Stimulated activated memory B cell treated with anti-CD40 and anti-IgM and Interleukin-4, amounts not matched to agents 10 μg/mL and 1 μg/mL and 100 μg/mL, for 72 hours (primary cell): ENCODE measurements at regions not wholly inside any gene's neighbourhood (a gene's known extent, or its start where the extent isn't known, plus 50 kb on each side); places are given as distances from the start of the nearest gene placed in this dataset.
"Not testable (repeated sequence)": the region's sequence is repeated elsewhere in the genome, so short reads cannot be mapped to it uniquely, and the experiment has no call there.

Experiments used
- ATAC-seq: fragments of 150-1000 bp; cut with Tn5 transposase; 2 replicates; pipeline ENCODE4 v1.10.0; 2021
- H3K27ac Mint-ChIP-seq: one replicate; pipeline ENCODE4 v1.8.0; 2022; ENCODE audit warnings: mild to moderate bottlenecking, mixed read lengths
- H3K27me3 Mint-ChIP-seq: one replicate; pipeline ENCODE4 v1.8.0; 2022; ENCODE audit warnings: mixed read lengths
- H3K36me3 Mint-ChIP-seq: one replicate; pipeline ENCODE4 v1.8.0; 2022; ENCODE audit warnings: mixed read lengths
- H3K4me1 Mint-ChIP-seq: one replicate; pipeline ENCODE4 v1.8.0; 2022; ENCODE audit warnings: mixed read lengths
- H3K4me3 Mint-ChIP-seq: one replicate; pipeline ENCODE4 v1.8.0; 2022; ENCODE audit warnings: mild to moderate bottlenecking, moderate library complexity, mixed read lengths
- H3K9me3 Mint-ChIP-seq: one replicate; pipeline ENCODE4 v1.8.0; 2022; ENCODE audit warnings: mixed read lengths

DNA sequence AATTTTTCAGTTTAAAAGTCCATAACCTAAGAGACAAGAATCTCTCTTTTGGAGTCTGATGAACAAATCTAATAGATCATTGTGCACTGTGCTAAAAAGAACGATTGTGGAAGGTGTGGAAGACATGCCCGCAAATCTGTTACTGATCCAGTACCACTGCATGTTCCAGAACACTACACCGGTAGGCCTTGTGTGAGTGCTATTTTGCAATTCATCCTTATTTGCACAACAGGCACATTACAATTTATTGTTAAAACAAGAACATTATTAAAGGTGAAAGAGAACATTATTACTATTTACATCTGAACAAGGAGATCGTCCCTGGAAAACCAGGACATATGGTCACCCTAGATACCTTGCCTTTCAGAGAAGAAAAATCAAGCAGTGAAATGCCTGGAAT is 205.7 kb upstream of the NECTIN3 start:
- H3K4me1 Mint-ChIP-seq: no peaks in the 10 kb centered on the region
- H3K27ac Mint-ChIP-seq: no peak overlapping the region
- no peak overlapping the region for H3K4me3 Mint-ChIP-seq
- H3K9me3 Mint-ChIP-seq: no peaks in the 10 kb centered on the region
- no peak for ATAC-seq
- no peaks in the 10 kb centered on the region for H3K36me3 Mint-ChIP-seq
- H3K27me3 Mint-ChIP-seq: no peaks in the 10 kb centered on the region

DNA sequence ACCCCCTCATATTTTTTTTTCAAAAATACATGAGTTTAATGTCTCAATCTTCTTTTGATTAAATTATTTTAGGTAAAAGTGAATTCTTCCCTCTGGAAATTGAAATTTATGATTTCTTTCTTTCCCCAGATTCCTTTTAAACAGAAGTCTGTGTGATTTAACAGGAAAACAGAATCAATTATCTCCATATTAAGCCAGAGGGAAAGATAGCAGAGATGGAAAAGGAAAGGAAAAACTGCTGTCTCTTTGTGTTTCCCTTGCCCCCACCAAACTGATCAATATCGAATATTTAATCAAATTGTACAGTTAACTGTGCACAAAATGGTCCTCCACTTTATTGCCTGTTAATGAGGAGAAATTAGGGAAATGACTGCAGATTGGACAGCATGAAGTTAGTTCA is 203.5 kb upstream of the NECTIN3 start:
- Mint-ChIP-seq H3K27ac (no peak overlapping the region), H3K4me1 (no peaks in the 10 kb centered on the region), H3K9me3 (no peaks in the 10 kb centered on the region), H3K27me3 (no peaks in the 10 kb centered on the region), H3K36me3 (no peaks in the 10 kb centered on the region), H3K4me3 (no peak overlapping the region)
- ATAC-seq: no peak

DNA sequence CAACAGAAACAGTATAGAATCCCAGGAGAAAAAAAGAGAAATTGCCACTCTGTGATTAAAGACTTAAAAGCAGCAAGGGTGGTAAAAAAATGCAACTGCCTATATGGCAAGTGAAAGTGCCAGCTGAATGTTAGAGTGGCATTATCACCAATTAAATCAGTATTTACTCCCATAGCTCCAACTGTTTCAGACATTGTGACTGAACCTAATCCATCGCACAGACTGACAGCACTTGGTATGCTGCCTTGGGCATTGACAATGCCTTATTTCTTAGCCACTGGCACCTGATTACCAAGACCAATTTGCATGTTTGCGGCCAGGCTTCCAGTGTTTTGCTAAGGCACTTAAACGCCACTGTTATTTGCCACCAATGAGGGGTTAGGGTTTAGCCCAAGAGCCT is 201.9 kb upstream of the NECTIN3 start:
- no peak overlapping the region for H3K4me3 Mint-ChIP-seq
- no peaks in the 10 kb centered on the region for H3K36me3 Mint-ChIP-seq
- no peaks in the 10 kb centered on the region for H3K27me3 Mint-ChIP-seq
- no peak overlapping the region for H3K27ac Mint-ChIP-seq
- peaks cover 3% of the 10 kb centered on the region for H3K9me3 Mint-ChIP-seq
- ATAC-seq: no peak
- H3K4me1 Mint-ChIP-seq: no peaks in the 10 kb centered on the region

DNA sequence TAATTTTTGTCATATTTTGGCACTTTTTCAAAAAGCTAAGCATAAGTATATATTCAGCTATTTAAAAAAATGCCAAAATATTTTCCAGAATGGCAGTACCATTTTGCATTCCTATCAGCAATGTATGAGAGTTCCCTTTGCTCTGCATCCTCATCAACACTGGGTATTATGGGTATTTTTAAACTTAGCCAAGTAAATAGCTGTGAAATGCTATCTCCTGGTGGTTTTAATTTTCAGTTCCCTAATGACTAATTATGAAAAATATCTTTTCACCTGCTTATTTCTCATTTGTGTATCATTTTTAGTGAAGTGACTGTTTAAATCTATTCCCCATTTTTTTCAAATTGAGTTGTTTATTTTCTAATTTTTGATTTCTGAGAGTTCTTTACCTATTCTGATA is 199.7 kb upstream of the NECTIN3 start:
- no peak overlapping the region for H3K27ac Mint-ChIP-seq
- no peak for ATAC-seq
- H3K4me3 Mint-ChIP-seq: no peak overlapping the region
- no peaks in the 10 kb centered on the region for H3K27me3 Mint-ChIP-seq
- H3K4me1 Mint-ChIP-seq: no peaks in the 10 kb centered on the region
- peaks cover 3% of the 10 kb centered on the region for H3K9me3 Mint-ChIP-seq
- H3K36me3 Mint-ChIP-seq: no peaks in the 10 kb centered on the region

DNA sequence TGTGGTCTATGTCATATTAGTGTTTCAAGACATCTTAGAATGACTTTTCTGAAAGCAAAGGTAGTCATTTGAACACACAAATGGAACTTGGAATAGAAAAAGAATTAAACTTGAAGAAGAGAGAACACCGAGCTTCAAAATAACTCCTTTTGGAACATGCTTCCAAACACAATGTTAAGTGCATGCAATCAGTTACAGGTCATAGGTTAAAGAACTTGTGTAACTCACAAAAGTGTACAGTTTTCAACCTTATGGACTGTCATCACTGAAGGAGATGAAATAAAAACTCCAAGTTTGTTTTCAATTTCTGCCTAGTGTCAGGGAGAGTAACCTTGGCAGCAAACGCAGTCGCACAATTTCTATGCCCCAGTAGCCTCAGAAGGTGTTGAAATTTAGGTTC is 192.9 kb upstream of the NECTIN3 start:
- no peak overlapping the region for H3K4me3 Mint-ChIP-seq
- no peak for ATAC-seq
- no peak overlapping the region for H3K27ac Mint-ChIP-seq
- no peaks in the 10 kb centered on the region for H3K36me3 Mint-ChIP-seq
- H3K4me1 Mint-ChIP-seq: no peaks in the 10 kb centered on the region
- H3K27me3 Mint-ChIP-seq: no peaks in the 10 kb centered on the region
- peaks cover 3% of the 10 kb centered on the region for H3K9me3 Mint-ChIP-seq

DNA sequence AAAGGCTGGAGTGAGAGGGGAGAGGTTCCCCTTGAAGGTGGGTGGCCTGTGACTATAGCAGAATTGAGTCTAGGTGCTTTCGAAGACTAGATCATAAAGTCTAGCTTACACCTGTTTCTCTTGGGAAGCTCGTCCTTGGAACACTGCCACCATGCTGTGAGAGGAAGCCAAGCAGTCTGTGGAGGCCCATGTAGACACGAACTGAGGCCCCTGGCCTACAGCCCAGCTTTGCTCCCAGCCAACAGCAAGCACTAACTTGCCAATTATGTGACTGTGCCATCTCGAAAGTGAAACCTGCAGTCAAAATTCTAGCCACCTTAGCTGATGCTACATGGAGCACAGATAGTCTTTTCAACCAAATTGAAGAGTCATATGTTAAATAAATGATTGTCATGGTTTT is 190.5 kb upstream of the NECTIN3 start:
- ATAC-seq: peak; percentile 36
- no peak overlapping the region for H3K4me3 Mint-ChIP-seq

DNA sequence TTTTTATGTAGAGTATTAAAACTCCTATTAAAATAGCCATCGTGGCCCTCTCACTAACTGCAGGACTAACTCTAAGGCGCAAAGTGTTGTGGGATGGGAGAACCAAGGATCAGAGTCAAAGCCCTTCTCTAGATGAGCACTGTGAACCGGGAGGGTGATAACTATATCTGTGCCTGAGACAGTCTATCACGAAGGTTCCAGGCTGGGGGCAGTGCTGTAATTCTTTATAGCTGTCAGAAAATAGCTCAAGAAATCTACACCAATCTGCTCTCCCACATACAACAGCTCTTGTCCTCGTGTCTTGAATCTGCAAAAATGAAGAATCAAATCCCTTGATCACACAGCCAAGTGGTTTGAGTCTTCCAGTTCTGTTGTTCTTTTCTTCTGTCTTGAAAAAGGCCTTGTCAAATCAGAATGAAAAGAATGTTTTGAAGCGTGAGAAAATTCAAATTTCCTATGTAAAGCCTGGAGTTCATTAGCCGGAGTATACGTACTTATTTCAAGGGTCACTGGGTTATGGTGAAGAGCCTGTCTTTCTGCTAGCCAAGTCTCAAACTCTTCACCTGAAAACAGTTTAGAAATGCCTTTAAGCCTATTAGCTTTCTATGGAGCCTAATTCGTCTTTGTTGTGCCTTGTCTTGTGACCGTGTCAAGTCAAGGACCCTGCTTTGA is 185.3 kb upstream of the NECTIN3 start:
- Mint-ChIP-seq H3K4me1 (no peaks in the 10 kb centered on the region), H3K27ac (no peak overlapping the region), H3K27me3 (no peaks in the 10 kb centered on the region), H3K4me3 (no peak overlapping the region), H3K36me3 (no peaks in the 10 kb centered on the region), H3K9me3 (no peaks in the 10 kb centered on the region)
- no peak for ATAC-seq

More for the DNA sequence above, 190.5 kb upstream of the NECTIN3 start:
- Mint-ChIP-seq H3K27ac (no peak overlapping the region), H3K36me3 (no peaks in the 10 kb centered on the region), H3K9me3 (no peaks in the 10 kb centered on the region), H3K27me3 (no peaks in the 10 kb centered on the region), H3K4me1 (no peaks in the 10 kb centered on the region)

DNA sequence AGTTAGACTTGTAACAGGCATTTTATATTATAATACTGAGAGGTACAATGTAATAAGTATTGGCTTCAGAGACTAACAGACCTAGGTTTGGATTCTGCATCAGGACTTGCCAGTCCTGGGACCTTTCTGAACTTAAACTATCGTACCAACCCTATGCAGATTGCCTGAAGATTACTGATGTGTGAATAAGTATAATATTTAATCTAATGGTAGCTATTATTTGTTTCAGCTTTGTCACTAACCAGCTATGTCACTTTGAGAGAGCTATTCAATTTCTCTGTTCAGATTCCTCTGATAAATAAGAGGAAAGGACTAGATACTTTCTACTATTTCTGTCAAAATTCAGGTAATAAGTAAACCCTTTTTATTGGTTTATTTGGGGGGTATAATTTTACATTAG is 184.4 kb upstream of the NECTIN3 start:
- no peaks in the 10 kb centered on the region for H3K27me3 Mint-ChIP-seq
- H3K27ac Mint-ChIP-seq: no peak overlapping the region
- no peaks in the 10 kb centered on the region for H3K9me3 Mint-ChIP-seq
- ATAC-seq: no peak
- H3K4me1 Mint-ChIP-seq: no peaks in the 10 kb centered on the region
- H3K4me3 Mint-ChIP-seq: no peak overlapping the region
- no peaks in the 10 kb centered on the region for H3K36me3 Mint-ChIP-seq

DNA sequence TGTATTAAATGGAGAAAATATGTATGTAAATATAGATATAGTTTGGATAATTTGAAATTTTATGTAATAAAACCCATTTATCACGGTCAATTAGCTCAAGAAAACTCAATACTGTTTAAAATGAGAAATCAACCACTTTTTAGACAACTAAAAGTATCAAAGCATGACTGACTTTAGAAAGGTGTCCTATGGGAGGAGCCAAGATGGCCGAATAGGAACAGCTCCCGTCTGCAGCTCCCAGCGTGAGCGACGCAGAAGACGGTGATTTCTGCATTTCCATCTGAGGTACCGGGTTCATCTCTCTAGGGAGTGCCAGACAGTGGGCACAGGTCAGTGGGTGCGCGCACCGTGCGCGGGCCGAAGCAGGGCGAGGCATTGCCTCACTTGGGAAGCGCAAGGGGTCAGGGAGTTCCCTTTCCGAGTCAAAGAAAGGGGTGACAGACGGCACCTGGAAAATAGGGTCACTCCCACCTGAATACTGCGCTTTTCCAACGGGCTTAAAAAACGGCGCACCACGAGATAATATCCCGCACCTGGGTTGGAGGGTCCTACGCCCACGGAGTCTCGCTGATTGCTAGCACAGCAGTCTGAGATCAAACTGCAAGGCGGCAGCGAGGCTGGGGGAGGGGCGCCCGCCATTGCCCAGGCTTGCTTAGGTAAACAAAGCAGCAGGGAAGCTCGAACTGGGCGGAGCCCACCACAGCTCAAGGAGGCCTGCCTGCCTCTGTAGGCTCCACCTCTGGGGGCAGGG is 182.8 kb upstream of the NECTIN3 start:
- not testable (repeated sequence) for H3K27me3 Mint-ChIP-seq, H3K27ac Mint-ChIP-seq, ATAC-seq, H3K9me3 Mint-ChIP-seq, H3K4me1 Mint-ChIP-seq, H3K36me3 Mint-ChIP-seq, H3K4me3 Mint-ChIP-seq

DNA sequence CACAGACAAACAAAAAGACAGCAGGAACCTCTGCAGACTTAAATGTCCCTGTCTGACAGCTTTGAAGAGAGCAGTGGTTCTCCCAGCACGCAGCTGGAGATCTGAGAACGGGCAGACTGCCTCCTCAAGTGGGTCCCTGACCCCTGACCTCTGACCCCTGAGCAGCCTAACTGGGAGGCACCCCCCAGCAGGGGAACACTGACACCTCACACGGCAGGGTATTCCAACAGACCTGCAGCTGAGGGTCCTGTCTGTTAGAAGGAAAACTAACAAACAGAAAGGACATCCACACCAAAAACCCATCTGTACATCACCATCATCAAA is 182.3 kb upstream of the NECTIN3 start:
- H3K4me3 Mint-ChIP-seq, H3K27ac Mint-ChIP-seq, H3K4me1 Mint-ChIP-seq, ATAC-seq, H3K9me3 Mint-ChIP-seq, H3K27me3 Mint-ChIP-seq, H3K36me3 Mint-ChIP-seq: not testable (repeated sequence)

DNA sequence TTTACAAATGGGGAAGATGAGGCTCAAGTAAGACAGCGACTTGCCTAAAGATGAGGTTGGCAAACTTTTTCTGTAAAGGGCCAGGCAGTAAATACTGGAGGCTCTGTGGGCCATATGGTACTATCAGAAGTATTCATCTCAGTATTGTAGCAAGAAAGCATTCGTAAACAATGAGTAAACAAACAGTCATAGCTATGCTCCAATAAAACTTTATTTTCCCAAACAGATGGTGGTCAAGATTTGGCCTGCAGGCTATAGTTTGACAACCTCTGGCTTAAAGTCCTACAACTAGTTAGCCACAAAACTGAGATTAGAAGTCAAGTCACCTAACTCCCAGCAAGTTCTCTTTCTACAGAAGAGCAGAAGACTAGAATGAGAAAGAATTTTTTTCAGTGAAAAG is 177.0 kb upstream of the NECTIN3 start:
- peaks cover 5% of the 10 kb centered on the region for H3K9me3 Mint-ChIP-seq
- no peaks in the 10 kb centered on the region for H3K36me3 Mint-ChIP-seq
- no peaks in the 10 kb centered on the region for H3K4me1 Mint-ChIP-seq
- ATAC-seq: no peak
- no peaks in the 10 kb centered on the region for H3K27me3 Mint-ChIP-seq
- no peak overlapping the region for H3K4me3 Mint-ChIP-seq
- no peak overlapping the region for H3K27ac Mint-ChIP-seq

DNA sequence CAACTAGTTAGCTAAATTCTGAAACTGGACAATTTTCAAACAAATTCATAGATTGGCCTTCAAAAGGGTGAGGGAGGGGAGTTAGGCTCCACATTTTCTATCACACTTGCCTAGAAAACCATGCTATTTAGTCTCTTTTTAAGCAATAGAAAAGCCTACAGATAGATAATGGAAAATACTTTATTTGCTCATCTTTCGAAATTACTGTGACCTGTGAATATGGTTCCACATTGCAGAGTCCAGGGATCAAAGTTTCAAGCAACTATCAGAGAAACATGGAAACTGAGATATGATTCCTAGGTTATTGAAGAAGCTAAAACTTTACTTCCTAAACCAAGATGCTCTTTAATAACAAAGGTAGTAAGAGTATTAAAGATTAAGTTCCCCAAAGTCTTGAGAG is 176.6 kb upstream of the NECTIN3 start:
- Mint-ChIP-seq H3K4me1 (no peaks in the 10 kb centered on the region), H3K36me3 (no peaks in the 10 kb centered on the region), H3K27ac (no peak overlapping the region), H3K27me3 (no peaks in the 10 kb centered on the region), H3K4me3 (no peak overlapping the region), H3K9me3 (peaks cover 5% of the 10 kb centered on the region)
- no peak for ATAC-seq

DNA sequence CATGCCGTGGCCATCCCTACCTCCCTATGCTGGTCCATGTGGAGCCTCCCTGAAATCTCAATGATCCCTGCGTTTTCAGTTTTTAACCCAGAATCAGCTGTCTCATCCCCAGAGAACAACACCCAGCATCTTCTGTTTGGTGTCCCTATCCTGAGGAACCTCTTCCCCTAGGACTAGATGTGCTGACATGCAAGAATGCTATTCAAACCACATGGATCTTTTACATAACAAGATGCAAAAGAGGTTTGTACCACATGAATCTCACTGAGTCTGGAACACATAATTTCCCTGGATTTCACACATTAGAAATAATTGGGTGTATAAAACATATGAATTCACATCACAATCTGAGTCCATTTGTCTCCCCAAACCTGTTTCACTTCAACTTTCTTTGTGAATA is 174.6 kb upstream of the NECTIN3 start:
- Mint-ChIP-seq H3K27ac (no peak overlapping the region), H3K4me3 (no peak overlapping the region), H3K9me3 (peaks cover 5% of the 10 kb centered on the region), H3K36me3 (no peaks in the 10 kb centered on the region), H3K4me1 (no peaks in the 10 kb centered on the region), H3K27me3 (no peaks in the 10 kb centered on the region)
- ATAC-seq: no peak

DNA sequence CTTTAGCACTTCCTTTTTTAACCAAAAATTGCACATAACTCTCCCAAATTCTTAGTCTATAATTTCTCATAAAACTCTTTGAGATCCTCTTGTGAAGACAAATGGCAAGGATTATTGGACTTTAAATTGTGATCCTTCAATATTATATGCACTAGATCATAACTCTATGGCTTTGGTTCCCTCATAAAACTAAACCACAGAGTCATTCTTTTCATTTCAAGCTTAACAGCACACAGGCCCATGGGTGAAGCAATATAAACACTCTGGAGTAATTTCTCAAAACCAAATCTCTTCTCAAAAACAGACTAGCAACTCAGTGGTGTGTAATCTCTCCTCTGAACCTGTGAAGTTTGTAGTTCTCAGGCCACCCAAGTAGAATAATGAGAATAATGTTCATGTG is 171.0 kb upstream of the NECTIN3 start:
- H3K36me3 Mint-ChIP-seq: no peaks in the 10 kb centered on the region
- no peaks in the 10 kb centered on the region for H3K27me3 Mint-ChIP-seq
- no peak overlapping the region for H3K27ac Mint-ChIP-seq
- no peak for ATAC-seq
- H3K9me3 Mint-ChIP-seq: peaks cover 5% of the 10 kb centered on the region
- no peak overlapping the region for H3K4me3 Mint-ChIP-seq
- H3K4me1 Mint-ChIP-seq: no peaks in the 10 kb centered on the region

DNA sequence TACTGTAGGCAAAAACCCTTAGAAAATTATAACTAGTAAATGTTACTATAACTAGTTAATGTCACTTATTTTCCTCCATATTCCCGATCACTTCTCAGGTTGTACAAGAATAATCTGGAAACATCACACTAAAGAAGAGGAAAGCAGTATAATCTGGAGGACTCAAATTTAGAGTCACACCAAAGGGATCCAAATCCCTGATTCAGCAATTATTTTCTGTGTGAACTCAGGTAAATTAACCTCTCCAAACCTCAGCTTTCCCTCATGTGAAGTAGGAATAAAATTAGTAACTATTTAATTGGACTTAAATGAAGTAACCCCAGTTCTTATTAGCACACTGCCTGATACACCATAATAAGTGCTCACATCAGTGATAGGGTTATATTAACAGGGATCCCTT is 170.1 kb upstream of the NECTIN3 start:
- H3K27me3 Mint-ChIP-seq: no peaks in the 10 kb centered on the region
- H3K4me1 Mint-ChIP-seq: no peaks in the 10 kb centered on the region
- no peak overlapping the region for H3K27ac Mint-ChIP-seq
- H3K36me3 Mint-ChIP-seq: no peaks in the 10 kb centered on the region
- no peak overlapping the region for H3K4me3 Mint-ChIP-seq
- H3K9me3 Mint-ChIP-seq: peaks cover 2% of the 10 kb centered on the region
- no peak for ATAC-seq

DNA sequence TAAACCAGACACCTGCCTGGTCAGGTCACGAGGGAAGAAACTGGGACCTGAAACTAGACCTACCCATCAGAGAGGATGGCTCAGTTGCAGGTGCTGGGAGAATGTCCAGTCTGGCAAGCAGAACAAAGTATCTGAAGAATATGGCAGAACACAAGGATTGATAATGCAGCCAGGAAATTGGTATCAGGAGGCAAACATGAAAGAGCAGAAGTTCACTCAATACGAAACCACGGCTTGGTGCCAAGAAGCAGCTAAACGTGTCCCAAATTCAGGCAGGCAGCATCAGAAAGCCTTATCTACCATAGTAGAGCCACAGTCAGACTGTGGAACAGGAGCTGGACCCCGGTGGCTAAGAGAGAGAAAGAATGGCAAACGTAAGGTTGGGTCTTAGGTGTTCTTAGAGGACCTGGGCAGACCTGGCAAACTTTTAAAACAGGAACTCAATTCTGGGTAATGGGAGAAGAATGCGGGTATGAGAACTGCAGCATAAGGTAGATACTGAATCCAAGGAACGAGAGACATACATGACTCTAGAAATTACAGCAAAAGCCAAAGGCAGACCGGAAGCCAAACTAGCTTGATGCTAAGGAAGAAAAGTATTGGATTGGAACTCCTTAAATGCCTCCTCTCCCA is 169.0 kb upstream of the NECTIN3 start:
- Mint-ChIP-seq H3K27ac (no peak overlapping the region), H3K36me3 (no peaks in the 10 kb centered on the region), H3K4me1 (no peaks in the 10 kb centered on the region), H3K27me3 (no peaks in the 10 kb centered on the region), H3K9me3 (no peaks in the 10 kb centered on the region), H3K4me3 (no peak overlapping the region)
- ATAC-seq: no peak
